HEK293 (cell line): ENCODE measurements at regions not wholly inside any gene's neighbourhood (a gene's known extent, or its start where the extent isn't known, plus 50 kb on each side); places are given as distances from the start of the nearest gene placed in this dataset.

Experiments
- REPIN1 ChIP-seq: fragments of 450-650 bp; formaldehyde crosslinking; IDR thresholded peaks from 2 replicates; pipeline ENCODE4 v1.5.1; 2017; ENCODE audit warnings: missing biosample characterization, missing genetic modification characterization, low read depth
- YY1 ChIP-seq: fragments of 450-650 bp; formaldehyde crosslinking; IDR thresholded peaks from 2 replicates; pipeline ENCODE4 v1.5.1; 2018; ENCODE audit warnings: missing biosample characterization, missing genetic modification characterization
- ZNF10 ChIP-seq: fragments of 450-650 bp; formaldehyde crosslinking; IDR thresholded peaks from 2 replicates; pipeline ENCODE4 v1.5.1; 2017; ENCODE audit warnings: missing biosample characterization, missing genetic modification characterization
- ZNF324 ChIP-seq: fragments of 450-650 bp; formaldehyde crosslinking; IDR thresholded peaks from 2 replicates; pipeline ENCODE4 v1.5.1; 2016; ENCODE audit warnings: missing biosample characterization, missing genetic modification characterization
- ZNF37A ChIP-seq: fragments of 450-650 bp; IDR thresholded peaks from 2 replicates; pipeline ENCODE4 v1.5.1; 2018; ENCODE audit warnings: missing biosample characterization, missing genetic modification characterization
- ZNF660 ChIP-seq: fragments of 450-650 bp; IDR thresholded peaks from 2 replicates; pipeline ENCODE4 v1.5.1; 2018; ENCODE audit warnings: missing biosample characterization, mild to moderate bottlenecking, missing genetic modification characterization
- TF ChIP-seq, protein P1 (sequence below): fragments of 450-650 bp; formaldehyde crosslinking; IDR thresholded peaks from 2 replicates; pipeline ENCODE4 v1.5.1; 2016; ENCODE audit warnings: missing biosample characterization, missing genetic modification characterization
- TF ChIP-seq, protein P2 (sequence below): fragments of 450-650 bp; formaldehyde crosslinking; IDR thresholded peaks from 2 replicates; pipeline ENCODE4 v1.5.1; 2016; ENCODE audit warnings: missing biosample characterization, missing genetic modification characterization, low read depth
- TF ChIP-seq, protein P3 (sequence below): fragments of 450-650 bp; formaldehyde crosslinking; conservative IDR thresholded peaks from 2 replicates; pipeline ENCODE4 v1.5.1; 2016; ENCODE audit warnings: low read depth, missing biosample characterization, missing genetic modification characterization

DNA sequence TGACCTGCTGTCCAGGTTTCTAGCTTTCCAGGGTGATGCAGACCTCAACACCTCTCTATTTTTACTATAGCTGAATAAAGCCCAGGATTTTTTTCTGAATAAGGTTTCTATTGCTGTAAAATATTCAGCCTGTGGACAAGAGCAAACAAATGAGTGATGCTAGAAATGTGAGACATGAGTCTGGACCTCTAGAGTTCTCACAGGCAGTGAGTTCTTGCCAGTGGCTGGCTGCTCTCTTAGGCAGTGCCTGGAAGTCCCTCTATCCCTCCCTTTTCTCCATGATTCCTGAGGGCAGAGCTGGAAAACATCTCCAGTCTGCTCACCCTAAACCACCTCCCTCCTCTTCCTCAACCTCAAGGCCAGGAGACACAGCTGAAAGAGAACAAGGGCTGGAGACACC, 793.8 kb upstream of the IGFBP3 start:
- TF ChIP-seq, protein P1, sequence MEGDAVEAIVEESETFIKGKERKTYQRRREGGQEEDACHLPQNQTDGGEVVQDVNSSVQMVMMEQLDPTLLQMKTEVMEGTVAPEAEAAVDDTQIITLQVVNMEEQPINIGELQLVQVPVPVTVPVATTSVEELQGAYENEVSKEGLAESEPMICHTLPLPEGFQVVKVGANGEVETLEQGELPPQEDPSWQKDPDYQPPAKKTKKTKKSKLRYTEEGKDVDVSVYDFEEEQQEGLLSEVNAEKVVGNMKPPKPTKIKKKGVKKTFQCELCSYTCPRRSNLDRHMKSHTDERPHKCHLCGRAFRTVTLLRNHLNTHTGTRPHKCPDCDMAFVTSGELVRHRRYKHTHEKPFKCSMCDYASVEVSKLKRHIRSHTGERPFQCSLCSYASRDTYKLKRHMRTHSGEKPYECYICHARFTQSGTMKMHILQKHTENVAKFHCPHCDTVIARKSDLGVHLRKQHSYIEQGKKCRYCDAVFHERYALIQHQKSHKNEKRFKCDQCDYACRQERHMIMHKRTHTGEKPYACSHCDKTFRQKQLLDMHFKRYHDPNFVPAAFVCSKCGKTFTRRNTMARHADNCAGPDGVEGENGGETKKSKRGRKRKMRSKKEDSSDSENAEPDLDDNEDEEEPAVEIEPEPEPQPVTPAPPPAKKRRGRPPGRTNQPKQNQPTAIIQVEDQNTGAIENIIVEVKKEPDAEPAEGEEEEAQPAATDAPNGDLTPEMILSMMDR = no peak
- TF ChIP-seq, protein P2, sequence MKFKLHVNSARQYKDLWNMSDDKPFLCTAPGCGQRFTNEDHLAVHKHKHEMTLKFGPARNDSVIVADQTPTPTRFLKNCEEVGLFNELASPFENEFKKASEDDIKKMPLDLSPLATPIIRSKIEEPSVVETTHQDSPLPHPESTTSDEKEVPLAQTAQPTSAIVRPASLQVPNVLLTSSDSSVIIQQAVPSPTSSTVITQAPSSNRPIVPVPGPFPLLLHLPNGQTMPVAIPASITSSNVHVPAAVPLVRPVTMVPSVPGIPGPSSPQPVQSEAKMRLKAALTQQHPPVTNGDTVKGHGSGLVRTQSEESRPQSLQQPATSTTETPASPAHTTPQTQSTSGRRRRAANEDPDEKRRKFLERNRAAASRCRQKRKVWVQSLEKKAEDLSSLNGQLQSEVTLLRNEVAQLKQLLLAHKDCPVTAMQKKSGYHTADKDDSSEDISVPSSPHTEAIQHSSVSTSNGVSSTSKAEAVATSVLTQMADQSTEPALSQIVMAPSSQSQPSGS (tag by site-specific recombination) = no peak
- no peak for TF ChIP-seq REPIN1 (tag by site-specific recombination)
- no peak for TF ChIP-seq ZNF324
- no peak for TF ChIP-seq YY1 (tag by site-specific recombination)
- no peak for TF ChIP-seq ZNF660
- TF ChIP-seq, protein P3, sequence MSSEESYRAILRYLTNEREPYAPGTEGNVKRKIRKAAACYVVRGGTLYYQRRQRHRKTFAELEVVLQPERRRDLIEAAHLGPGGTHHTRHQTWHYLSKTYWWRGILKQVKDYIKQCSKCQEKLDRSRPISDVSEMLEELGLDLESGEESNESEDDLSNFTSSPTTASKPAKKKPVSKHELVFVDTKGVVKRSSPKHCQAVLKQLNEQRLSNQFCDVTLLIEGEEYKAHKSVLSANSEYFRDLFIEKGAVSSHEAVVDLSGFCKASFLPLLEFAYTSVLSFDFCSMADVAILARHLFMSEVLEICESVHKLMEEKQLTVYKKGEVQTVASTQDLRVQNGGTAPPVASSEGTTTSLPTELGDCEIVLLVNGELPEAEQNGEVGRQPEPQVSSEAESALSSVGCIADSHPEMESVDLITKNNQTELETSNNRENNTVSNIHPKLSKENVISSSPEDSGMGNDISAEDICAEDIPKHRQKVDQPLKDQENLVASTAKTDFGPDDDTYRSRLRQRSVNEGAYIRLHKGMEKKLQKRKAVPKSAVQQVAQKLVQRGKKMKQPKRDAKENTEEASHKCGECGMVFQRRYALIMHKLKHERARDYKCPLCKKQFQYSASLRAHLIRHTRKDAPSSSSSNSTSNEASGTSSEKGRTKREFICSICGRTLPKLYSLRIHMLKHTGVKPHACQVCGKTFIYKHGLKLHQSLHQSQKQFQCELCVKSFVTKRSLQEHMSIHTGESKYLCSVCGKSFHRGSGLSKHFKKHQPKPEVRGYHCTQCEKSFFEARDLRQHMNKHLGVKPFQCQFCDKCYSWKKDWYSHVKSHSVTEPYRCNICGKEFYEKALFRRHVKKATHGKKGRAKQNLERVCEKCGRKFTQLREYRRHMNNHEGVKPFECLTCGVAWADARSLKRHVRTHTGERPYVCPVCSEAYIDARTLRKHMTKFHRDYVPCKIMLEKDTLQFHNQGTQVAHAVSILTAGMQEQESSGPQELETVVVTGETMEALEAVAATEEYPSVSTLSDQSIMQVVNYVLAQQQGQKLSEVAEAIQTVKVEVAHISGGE (tag by site-specific recombination) = no peak
- TF ChIP-seq ZNF10 = no peak
- TF ChIP-seq ZNF37A (tag by site-specific recombination) = no peak
